Tongue (tissue), 1 donor: ENCODE measurements at regions not wholly inside any gene's neighbourhood (a gene's known extent, or its start where the extent isn't known, plus 50 kb on each side); places are given as distances from the start of the nearest gene placed in this dataset.
"Not testable (repeated sequence)": the region's sequence is repeated elsewhere in the genome, so short reads cannot be mapped to it uniquely, and the experiment has no call there.

Experiments used
- DNase-seq: peaks from one replicate; pipeline ENCODE4 v3.0.0-alpha.2; 2015

DNA sequence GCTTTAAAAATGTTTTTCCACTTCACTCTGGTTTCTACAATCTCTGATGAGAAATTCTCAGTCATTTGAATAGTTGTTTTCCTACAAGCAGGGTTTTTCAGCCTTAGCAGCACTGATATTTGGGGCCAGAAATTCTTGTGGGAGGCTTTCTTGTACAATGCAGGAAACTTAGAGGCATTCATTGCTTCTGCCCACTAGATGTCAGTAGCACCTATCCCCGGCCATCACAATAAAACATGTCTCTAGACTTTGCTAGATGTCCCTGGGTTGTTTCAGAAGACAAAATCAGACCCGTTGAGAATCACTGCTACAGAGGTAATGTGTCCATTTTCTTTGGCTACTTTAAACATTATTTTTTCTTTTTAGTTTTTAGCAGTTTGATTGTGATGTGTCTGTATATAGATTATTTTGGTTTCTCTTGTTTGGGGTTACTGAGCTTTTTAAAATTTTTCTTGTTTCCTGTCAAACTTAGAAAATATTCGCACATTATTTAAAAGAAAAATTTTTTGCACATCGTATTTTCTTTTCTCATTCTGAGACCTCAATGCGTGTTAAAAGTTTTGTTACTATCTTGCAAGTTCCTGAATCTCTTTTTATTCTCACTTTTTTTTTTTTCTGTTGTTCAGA lies 60.8 kb upstream of the CCDC179 start:
- peak; percentile 57 for DNase-seq

DNA sequence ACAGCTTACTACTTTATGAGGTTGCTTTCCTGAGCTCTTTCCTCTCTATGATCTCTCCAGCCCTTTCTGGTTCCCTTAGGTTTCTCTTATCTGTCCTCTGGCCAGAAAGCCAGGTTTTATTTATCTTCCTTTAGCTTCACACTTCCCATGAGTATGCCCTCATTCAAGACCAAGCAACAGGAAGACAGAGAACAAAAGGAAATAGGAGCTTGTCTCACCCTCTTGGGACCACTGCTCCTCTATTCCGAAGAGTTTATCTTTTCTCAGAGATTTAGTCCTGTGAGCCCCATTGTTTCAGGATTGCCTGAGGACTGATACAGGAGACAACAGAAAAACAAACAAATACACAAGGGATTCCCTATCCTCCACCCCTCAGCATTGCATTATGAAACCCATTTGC lies 62.4 kb upstream of the CCDC179 start:
- no peak for DNase-seq

DNA sequence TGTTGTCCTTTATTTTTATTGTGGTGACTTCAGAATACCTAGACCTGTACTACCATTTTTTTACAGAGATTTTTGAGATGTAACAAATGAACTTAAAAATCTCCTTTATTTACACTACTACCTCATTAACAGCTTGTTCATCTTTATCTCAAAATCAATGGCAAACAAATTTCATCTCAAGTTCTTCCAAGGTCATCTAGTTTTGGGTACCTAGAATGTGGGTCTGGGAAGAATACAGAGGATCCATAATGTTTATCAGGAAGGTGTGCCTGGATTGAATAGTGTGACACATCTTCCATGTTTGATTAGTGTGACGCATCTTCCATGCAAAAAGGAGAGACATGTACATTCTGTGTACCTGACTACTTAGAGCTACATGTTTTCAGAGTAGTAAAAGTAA lies 63.3 kb upstream of the CCDC179 start:
- no peak for DNase-seq

DNA sequence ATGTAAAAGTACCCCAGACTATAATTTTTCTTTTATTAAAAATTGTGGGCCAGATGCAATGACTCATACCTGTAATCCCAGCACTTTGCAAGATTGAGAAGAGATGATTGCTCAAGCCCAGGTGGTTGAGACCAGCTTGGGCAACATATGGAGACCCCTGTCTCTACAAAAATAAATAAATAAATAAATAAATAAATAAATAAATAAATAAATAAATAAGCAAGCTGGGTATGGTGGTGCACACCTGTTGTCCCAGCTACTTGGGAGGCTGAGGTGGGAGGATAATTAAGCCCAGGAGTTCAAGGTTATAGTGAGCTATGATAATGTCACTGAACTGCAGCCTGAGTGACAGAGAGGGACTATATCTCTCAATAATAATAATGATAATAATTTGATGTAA lies 66.1 kb upstream of the CCDC179 start:
- DNase-seq, result no peak

DNA sequence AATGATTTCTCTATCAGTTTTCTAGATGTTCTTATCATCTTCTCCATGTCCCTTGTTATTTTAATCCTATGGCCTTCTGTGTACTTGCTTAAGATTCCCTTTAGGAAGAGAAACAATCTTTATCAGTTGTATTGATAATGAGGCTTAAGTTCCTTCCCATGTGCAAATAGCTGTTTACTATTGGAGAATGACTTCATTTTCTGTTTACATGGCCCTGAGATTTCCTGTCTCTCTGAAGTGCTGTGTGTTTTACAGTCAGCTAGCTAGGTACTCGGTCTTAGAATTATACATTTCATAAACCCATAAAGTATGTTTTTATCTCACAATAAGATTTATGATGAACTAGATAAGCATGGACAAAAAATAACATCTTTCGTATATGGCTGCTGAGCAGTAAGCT lies 67.5 kb upstream of the CCDC179 start:
- no peak for DNase-seq

DNA sequence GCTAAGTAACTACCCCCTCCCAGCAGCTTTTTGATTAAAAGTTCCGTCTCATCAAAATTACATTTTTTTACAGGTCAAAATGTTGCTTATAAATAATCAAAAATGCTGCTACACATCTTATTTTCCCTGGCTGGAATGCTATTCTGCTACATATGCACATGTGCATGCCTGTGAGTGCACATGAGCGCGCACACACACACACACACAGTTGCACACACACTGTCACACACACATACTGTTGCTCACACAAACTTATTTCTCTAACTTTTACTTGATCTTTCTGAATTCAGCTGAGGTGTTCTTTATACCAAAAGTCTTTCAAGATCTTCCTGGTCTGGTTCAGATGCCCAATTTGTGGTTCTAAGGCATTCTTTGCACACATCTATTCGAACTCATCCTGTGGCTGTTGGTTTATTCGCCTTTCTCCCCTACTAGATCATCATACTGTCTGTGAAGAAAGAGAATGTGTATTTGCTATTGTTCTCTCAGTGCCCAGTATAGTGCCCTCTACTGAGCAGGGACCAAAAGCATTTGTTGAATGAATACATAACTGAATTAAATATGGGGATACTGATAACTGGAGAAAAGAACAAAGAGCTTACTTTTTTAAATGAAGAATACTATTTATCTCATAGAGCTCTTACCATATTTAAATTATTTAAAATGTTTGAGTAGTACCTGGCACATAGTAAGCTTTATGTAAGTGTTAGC lies 68.1 kb upstream of the CCDC179 start:
- no peak for DNase-seq

DNA sequence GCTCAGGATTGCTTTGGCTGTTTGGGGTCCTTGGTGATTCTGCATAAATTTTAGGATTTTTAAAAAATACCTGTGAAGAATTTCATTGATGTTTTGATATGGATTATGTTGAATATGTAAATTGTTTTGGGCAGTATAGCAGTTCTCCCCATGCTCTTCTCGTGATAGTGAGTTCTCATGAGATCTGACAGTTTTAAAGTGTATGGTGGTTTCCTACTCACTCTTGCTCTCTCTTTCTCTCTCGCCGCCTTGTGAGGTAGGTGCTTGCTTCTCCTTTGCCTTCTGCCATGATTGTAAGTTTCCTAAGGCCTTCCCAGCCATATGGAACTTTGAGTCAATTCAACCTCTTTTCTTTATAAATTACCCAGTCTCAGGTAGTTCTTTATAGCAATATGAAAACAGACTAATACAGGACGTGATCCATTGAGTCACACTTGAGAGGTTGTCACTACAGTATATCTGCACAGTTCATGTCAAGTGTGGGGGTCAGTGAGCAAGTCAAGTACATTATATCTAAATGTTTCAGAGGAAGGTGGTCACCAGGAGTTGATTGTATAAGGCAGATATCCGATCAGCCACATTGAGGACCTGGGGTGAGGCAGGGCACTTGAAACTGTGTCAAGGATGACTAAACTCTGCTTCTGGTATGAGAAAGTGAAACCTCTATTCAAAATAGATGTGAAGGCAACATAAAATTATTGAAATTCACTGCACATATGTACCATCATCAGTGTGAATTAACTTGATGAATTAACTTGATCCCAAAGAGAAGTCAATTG lies 70.7 kb upstream of the CCDC179 start:
- DNase-seq, result no peak

DNA sequence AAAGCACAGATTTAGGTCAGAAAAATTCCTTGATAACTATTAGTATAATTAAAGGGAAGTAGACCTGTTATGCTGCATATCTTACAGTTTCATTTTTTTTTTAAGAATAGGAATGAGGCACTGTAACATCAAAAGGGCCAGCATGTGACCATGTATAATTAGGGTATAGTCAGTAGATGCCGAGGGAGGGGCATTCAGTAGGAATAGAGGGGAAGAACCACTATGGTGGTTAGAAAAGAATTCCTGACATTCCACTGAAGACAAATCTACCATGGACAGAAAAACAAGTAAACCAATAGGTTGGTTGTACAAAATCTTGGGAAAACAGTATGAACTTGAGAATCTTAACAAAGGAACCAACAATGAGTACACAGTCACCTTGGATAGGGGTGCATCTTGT lies 78.4 kb upstream of the CCDC179 start:
- no peak for DNase-seq

DNA sequence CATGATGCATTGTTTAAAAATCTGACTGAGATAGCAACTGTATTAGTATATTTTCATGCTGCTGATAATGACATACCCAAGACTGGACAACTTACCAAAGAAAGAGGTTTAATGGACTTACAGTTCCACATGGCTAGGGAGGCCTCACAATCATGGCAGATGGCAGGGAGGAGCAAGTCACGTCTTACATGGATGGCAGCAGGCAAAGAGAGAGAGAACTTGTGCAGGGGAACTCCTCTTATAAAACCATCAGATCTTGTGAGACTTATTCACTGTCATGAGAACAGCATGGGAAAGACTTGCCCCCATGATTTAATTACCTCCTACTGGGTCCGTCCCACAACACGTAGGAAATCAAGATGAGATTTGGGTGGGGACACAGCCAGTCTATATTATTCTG lies 81.3 kb upstream of the CCDC179 start:
- not testable (repeated sequence) for DNase-seq

DNA sequence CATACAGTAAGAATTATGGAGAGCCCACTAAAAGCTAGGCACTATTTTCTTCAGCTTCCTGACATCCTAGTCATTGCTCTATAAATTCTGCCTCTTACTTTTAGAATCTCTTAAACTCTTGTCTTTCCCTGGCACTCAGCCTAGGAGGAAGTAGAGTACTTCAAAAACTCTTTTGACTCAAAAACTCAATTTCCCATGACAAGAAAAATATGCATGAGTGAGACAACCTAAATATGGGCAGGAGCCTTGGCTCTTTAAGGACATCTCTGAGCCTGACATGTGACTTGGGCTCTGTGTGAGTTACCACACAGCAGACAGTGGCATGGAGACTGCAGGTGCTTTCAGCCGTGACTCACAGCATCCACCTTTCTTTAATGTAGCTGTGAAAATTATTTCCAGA lies 97.5 kb upstream of the CCDC179 start:
- DNase-seq, result peak; percentile 12

DNA sequence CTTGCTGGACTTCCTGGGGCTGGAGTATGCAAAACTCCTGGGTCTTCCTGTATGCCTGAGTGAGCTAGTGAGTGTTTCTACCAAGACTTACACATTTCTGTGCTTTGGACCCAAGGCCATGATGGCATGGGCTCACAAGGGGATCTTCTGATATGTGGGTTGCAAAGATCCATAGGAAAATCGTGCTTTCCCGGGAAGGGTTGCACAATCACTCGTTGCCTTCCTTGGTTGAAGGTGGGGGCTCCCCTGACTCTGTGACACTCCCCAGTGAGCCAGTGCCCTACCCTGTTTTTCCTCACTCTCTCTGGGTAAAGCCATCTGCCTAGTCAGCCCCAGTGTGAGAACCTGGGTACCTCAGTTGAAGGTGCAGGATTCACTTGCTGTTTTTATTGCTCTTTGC lies 114.0 kb upstream of the CCDC179 start:
- no peak for DNase-seq

DNA sequence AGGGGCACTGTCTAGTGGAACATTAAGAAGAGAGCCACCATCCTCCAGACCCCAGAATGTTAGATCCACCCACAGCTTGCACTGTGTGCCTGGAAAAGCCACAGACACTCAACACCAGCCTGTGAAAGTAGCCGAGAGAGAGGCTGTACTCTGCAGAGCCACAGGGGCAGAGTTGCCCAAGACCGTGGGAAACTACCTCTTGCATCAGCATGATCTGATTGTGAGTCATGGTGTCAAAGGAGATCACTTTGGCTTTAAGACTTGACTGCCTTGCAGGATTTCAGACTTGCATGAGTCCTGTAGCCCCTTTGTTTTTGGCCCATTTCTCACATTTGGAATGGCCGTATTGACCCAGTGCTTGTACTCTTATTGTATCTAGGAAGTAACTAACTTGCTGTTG lies 115.9 kb upstream of the CCDC179 start:
- no peak for DNase-seq

DNA sequence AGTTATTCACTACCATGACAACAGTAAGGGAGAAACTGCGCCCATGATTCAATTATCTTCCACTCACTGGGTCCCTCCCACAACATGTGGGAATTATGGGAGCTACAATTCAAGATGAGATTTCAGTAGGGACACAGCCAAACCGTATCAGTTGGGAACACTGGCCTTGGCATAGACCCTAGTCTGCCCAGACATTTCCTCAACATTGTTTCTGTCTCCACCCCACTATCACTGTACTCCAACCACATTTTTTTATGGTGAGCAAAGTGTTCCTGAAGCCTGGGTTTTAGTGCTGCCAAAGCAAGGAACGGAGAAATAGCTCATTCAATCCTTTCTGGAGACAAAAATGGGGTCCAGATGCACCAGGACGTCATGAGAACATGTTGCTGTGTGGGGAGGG lies 122.6 kb upstream of the CCDC179 start:
- DNase-seq, result no peak

DNA sequence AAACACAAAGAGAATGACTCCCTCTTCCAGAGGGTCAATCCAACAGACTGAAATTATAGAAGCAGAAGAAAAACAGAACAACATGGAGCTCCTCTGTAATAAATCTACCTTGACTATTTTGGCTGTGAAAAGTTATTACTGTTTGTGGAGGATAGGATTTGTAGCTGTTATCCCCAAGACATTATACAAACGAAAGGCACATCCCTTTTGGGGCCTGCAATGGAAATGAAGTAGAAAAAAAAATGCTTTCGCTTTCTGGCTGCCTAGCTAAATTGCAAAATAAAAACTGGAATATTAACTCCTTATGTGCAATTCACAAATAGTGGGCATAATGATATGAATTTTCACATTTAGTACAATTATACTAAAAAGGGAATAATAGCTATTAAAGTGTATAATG lies 123.8 kb upstream of the CCDC179 start:
- DNase-seq, result no peak

DNA sequence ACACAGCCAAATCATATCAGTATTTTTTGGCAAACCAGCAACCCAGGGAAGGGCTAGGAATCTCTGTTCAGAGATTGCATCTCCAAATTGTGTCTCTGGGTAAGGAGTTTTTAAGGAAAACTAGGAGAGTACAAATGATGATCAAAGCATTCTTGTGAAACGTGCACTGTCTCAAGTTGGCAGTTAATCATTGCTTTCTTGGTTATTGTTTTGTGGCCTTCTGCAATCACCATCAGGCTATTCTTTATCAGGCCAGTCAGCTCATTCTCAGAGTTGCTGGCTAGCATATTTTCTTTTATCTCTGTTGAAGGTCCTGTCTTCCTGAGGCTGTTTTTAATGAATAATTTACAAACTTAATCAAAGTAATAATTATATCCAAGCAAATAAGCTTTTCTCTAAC lies 129.1 kb upstream of the CCDC179 start:
- no peak for DNase-seq

DNA sequence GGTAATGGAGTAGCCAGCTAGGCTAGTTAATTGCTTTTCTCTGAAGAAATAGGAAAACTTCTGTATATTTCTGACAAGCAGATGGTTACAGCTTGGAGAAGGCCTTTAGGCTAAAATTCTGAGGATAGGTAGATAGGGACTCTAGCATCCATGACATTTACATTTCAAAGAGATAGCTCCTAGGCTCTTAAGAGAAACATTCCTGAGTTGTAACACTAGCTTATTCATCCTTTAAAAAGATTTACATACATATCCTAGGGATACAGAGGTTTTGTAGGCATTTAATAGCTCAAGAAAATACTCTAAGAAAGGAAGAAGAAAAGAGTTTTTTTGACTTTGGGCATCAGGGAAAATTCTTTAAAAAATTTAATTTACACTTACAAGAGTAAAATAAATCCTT lies 130.9 kb upstream of the CCDC179 start:
- no peak for DNase-seq

DNA sequence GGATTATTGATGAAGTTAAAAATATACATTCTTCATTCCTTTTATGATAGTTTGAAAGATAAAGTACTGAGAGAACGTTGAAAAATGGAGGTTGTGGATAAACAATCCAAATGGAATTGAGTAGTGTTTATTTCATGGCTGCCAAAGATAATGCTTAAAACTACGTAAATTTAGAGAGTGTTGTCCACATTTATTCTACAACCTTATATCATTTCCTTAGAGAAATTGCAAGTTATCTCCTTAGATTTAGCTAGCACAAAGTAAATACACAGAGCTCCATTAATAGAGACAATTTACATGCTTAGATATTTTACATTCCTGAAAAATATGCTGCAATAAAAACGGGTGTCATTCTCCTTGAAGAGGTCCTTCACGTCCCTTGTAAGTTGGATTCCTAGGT lies 146.5 kb upstream of the CCDC179 start:
- no peak for DNase-seq

DNA sequence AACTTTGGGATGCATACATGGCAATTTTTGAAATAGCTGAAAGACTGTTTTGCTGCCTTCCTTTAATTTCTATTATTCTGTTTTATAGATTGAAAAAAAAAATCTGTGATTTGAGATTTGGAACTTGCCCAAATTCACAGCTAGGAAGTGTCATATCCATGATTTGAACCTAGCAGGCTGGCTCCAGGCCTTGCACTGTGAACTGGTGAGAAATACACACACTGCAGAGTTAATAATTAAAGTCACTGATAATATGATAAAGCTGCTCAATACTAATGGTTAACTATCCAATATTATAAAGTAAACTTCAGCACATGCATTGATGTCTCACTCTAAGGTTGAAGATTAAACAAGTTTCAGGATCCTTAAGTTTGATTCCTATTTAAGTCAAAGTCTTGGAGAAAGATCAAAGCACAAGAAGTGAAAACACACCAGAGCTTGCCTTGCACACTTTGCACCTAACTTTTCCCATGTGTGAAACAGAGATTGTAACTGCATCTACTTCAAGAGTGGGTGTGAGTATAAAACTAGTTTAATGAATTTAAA lies 150.6 kb upstream of the CCDC179 start:
- DNase-seq, result no peak

DNA sequence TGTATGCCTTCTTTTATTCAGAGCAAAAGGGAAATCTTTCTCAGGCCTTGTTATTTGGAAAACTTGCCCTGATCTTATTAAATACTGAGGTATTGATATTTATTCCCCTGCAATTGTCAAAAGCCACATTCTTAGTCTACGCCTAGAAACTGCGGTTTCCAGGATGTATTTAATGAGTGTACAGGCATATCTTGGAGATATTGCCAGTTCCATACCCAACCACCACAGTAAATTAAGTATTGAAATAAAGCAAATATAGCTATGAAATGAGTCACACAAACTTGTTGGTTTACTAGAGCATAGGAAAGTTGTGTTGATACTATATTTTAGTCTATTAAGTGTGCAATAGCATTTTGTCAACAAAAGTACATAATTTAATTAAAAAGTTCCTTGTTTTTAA lies 152.7 kb upstream of the CCDC179 start:
- no peak for DNase-seq

DNA sequence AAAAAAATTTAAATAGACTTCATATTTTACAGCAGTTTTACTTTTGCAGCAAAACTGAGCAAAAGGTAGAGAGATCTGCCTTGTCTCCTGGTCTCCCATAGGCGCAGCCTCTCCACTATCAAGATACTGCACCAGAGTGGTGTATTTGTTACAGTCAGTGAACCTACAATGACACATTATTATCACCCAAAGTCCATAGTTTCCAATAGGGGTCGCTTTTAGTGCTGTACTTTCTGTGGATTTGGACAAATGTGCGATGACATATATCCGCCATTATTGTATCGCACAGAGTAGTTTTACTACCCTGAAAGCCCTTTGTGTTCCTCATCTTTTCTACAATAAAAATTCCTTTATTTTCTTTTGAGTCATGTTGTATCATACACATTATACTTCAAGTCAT lies 153.2 kb upstream of the CCDC179 start:
- no peak for DNase-seq

DNA sequence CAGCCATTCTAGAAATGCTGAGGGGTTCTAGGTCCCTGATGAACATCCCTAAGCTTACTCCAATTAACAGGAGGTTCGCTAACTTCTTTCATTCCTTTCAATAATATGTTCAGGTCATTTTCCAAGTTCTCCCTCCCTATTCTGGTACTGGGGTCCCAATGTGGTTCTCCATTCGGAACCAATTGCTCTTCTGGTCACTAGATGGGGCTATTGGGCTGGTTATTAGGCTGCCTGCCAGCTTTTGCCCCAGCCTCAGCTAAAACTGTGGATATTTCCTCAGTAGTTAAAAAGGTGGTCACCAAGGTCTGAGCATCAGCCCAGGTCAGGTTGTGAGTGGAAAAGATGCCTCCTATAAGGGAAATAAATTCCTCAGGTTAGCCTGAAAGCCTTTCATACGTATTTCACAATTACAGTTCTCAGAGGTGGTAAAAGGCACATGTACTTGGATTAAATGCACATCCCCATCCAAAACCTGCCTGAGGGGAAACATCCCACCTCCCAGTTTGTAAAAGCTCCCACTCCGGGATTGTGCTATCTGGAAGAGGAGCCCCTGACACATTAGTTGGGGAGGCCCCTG lies 161.1 kb upstream of the CCDC179 start:
- peak; percentile 50 for DNase-seq

DNA sequence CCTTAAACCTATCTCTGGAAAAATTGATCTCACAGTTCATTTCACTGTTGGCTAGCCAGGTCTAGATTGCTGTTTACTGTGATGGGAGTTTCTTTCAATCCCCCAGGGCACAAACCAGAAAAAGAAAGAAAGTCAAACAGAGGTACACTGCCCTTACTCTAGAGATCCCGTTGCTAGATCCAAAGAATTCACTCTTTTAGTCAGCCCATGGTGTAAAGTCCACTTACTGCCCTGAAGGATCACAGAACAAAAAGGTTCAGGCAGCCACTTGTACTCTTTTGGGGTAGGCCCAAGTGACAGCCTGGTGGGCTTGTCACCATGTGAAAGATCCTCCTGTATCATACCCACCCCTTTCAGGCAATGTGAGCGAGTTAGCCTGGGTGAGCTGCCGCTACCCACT lies 162.6 kb upstream of the CCDC179 start:
- no peak for DNase-seq

DNA sequence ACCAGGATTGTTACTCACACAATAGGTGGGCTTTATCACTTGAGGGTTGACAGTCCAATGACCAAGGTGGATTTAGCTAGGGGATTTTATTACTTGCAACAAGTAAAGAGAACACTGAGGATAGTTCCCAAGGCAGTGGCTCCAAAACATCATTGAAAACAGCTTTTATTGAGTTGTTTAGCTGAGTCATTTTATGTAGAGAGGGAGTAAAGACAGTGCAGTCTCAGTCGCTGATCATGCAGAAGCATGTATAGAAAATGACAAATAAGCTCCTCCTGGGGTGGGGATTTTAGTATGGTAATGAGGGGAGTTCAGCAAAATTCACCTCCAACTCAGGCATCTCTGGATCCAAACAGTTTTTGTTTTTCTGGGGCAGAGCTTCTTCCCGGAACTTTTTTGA lies 163.0 kb upstream of the CCDC179 start:
- no peak for DNase-seq
